Body of pancreas (tissue), 4 donors: ENCODE measurements at regions not wholly inside any gene's neighbourhood (a gene's known extent, or its start where the extent isn't known, plus 50 kb on each side); places are given as distances from the start of the nearest gene placed in this dataset.

ENCODE experiments used
- POLR2A ChIP-seq, 3 donors: fragments of 450-650 bp; IDR thresholded peaks; one replicate each; pipeline ENCODE4 v1.6.1; 2016; ENCODE audit warnings: antibody characterized with exemption in 3 of 3, mild to moderate bottlenecking in 2 of 3
- TF ChIP-seq, protein P1 (sequence below), 7 experiments: fragments of 450-650 bp in 4 of 7; fragments of 200-600 bp in 3 of 7; sonication (generic) in 3 of 7; IDR thresholded peaks; one replicate each; pipeline ENCODE4 v1.5.1; 2016 to 2019; ENCODE audit warnings: antibody characterized with exemption in 7 of 7

DNA sequence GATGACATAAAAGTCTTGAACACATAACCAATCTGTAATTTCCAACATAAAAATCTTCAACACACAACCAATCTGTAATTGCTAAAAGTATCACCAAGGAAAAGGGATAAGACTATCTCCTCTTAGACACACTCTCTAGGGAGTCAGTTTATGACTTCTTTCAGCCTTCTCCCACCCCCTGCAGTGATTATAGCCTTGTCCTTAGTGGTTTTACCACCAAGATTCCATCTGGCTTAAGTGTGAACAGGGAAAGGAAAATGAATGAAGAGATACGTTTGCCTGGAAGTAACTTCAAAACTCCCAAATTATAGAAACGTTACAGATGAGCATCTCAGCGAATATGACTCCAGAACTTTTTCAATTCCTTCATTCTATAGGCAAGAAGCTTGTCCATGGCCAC is 136.2 kb upstream of the RASSF8 start:
- TF ChIP-seq, protein P1, sequence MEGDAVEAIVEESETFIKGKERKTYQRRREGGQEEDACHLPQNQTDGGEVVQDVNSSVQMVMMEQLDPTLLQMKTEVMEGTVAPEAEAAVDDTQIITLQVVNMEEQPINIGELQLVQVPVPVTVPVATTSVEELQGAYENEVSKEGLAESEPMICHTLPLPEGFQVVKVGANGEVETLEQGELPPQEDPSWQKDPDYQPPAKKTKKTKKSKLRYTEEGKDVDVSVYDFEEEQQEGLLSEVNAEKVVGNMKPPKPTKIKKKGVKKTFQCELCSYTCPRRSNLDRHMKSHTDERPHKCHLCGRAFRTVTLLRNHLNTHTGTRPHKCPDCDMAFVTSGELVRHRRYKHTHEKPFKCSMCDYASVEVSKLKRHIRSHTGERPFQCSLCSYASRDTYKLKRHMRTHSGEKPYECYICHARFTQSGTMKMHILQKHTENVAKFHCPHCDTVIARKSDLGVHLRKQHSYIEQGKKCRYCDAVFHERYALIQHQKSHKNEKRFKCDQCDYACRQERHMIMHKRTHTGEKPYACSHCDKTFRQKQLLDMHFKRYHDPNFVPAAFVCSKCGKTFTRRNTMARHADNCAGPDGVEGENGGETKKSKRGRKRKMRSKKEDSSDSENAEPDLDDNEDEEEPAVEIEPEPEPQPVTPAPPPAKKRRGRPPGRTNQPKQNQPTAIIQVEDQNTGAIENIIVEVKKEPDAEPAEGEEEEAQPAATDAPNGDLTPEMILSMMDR (IDR thresholded peaks at IDR 0.05) = no peak
- TF ChIP-seq POLR2A (IDR thresholded peaks at IDR 0.05) = no peak
